H9 (cell line): ENCODE measurements at regions not wholly inside any gene's neighbourhood (a gene's known extent, or its start where the extent isn't known, plus 50 kb on each side); places are given as distances from the start of the nearest gene placed in this dataset.

Experiments
- DNase-seq: peaks from one replicate; pipeline ENCODE4 v3.0.0-alpha.2; 2017
- H2AFZ ChIP-seq: one replicate; pipeline ENCODE4 v1.6.1; 2013; ENCODE audit warnings: mild to moderate bottlenecking, low read length, control low read depth, moderate library complexity
- H2AK5ac ChIP-seq: 2 replicates; pipeline ENCODE4 v1.6.1; 2013; ENCODE audit warnings: low read length, control low read depth, mixed read lengths; ENCODE audit not compliant: insufficient read length
- H2BK120ac ChIP-seq: one replicate; pipeline ENCODE4 v1.6.1; 2013; ENCODE audit warnings: low read depth, mild to moderate bottlenecking, low read length, control low read depth, inconsistent platforms; ENCODE audit not compliant: poor library complexity, severe bottlenecking
- H2BK12ac ChIP-seq: 2 replicates; pipeline ENCODE4 v1.6.1; 2013; ENCODE audit warnings: low read length, control low read depth, mixed read lengths, low read depth; ENCODE audit not compliant: insufficient read length
- H2BK15ac ChIP-seq: 2 replicates; pipeline ENCODE4 v1.6.1; 2013; ENCODE audit warnings: low read depth, low read length, control low read depth
- H2BK20ac ChIP-seq: one replicate; pipeline ENCODE4 v1.6.1; 2013; ENCODE audit warnings: low read depth, mild to moderate bottlenecking, low read length, control low read depth, inconsistent platforms; ENCODE audit not compliant: poor library complexity, severe bottlenecking
- H2BK5ac ChIP-seq: 2 replicates; pipeline ENCODE4 v1.6.1; 2013; ENCODE audit warnings: low read length, control low read depth, mixed read lengths; ENCODE audit not compliant: insufficient read length
- H3K14ac ChIP-seq: 2 replicates; pipeline ENCODE4 v1.6.1; 2013; ENCODE audit warnings: low read length, control low read depth; ENCODE audit not compliant: insufficient read depth
- H3K18ac ChIP-seq: 2 replicates; pipeline ENCODE4 v1.6.1; 2013; ENCODE audit warnings: low read depth, mild to moderate bottlenecking, mixed read lengths, low read length, control low read depth; ENCODE audit not compliant: insufficient read length
- H3K23ac ChIP-seq: 2 replicates; pipeline ENCODE4 v1.6.1; 2013; ENCODE audit warnings: low read length, control low read depth, mixed read lengths, low read depth; ENCODE audit not compliant: insufficient read length
- H3K23me2 ChIP-seq: 2 replicates; pipeline ENCODE4 v1.6.1; 2013; ENCODE audit warnings: low read depth, mild to moderate bottlenecking, mixed read lengths, low read length, control low read depth; ENCODE audit not compliant: insufficient read length, poor library complexity, severe bottlenecking
- H3K27ac ChIP-seq: 2 replicates; pipeline ENCODE4 v1.5.1; 2013; ENCODE audit warnings: low read length, control low read depth, mixed read lengths, low read depth; ENCODE audit not compliant: insufficient read length
- H3K27me3 ChIP-seq: 2 replicates; pipeline ENCODE4 v1.6.1; 2013; ENCODE audit warnings: low read length, control low read depth, inconsistent platforms; ENCODE audit not compliant: insufficient read depth
- H3K4ac ChIP-seq: 2 replicates; pipeline ENCODE4 v1.6.1; 2013; ENCODE audit warnings: low read depth, mild to moderate bottlenecking, control low read depth, inconsistent platforms, low read length, moderate library complexity
- H3K4me1 ChIP-seq: 2 replicates; pipeline ENCODE4 v1.6.1; 2013; ENCODE audit warnings: low read length, control low read depth, inconsistent platforms; ENCODE audit not compliant: insufficient read depth
- H3K4me2 ChIP-seq: 2 replicates; pipeline ENCODE4 v1.6.1; 2013; ENCODE audit warnings: low read length, control low read depth, mixed read lengths; ENCODE audit not compliant: insufficient read length, insufficient read depth
- H3K56ac ChIP-seq: 2 replicates; pipeline ENCODE4 v1.6.1; 2013; ENCODE audit warnings: low read depth, mild to moderate bottlenecking, mixed read lengths, low read length, control low read depth; ENCODE audit not compliant: insufficient read length
- H3K79me1 ChIP-seq: 2 replicates; pipeline ENCODE4 v1.6.1; 2013; ENCODE audit warnings: low read depth, mild to moderate bottlenecking, moderate library complexity, low read length, control low read depth, inconsistent platforms; ENCODE audit not compliant: insufficient read depth, poor library complexity, severe bottlenecking
- H3K79me2 ChIP-seq: 2 replicates; pipeline ENCODE4 v1.6.1; 2013; ENCODE audit warnings: low read length, control low read depth, inconsistent platforms; ENCODE audit not compliant: insufficient read depth
- H3K9ac ChIP-seq: 2 replicates; pipeline ENCODE4 v1.6.1; 2013; ENCODE audit warnings: low read length, control low read depth, mixed read lengths; ENCODE audit not compliant: insufficient read length; ENCODE audit errors: extremely low read depth
- H3K9me3 ChIP-seq: one replicate; pipeline ENCODE4 v1.6.1; 2013; ENCODE audit warnings: low read depth, low read length, inconsistent platforms; ENCODE audit not compliant: control insufficient read depth
- H3T11ph ChIP-seq: one replicate; pipeline ENCODE4 v1.6.1; 2013; ENCODE audit warnings: mild to moderate bottlenecking, low read length, control low read depth, inconsistent platforms
- H4K20me1 ChIP-seq: one replicate; pipeline ENCODE4 v1.6.1; 2013; ENCODE audit not compliant: control insufficient read depth, insufficient read length, insufficient read depth
- H4K5ac ChIP-seq: 2 replicates; pipeline ENCODE4 v1.6.1; 2013; ENCODE audit warnings: low read depth, mild to moderate bottlenecking, mixed read lengths, low read length, control low read depth; ENCODE audit not compliant: insufficient read length
- H4K8ac ChIP-seq: replicated peaks from 2 replicates; pipeline ENCODE4 v1.6.1; 2013; ENCODE audit warnings: low read length, control low read depth, mixed read lengths, low read depth; ENCODE audit not compliant: insufficient read length
- H4K91ac ChIP-seq: 2 replicates; pipeline ENCODE4 v1.6.1; 2013; ENCODE audit warnings: low read depth, mild to moderate bottlenecking, moderate library complexity, mixed read lengths, low read length, control low read depth; ENCODE audit not compliant: insufficient read length
- H3K27ac Mint-ChIP-seq, 3 experiments: 2 replicates in 2 of 3; 3 replicates in 1 of 3; pipeline ENCODE4 v1.8.0; 2020 to 2021; ENCODE audit warnings: mixed read lengths in 3 of 3, mild to moderate bottlenecking in 1 of 3, moderate library complexity in 1 of 3
- H3K27me3 Mint-ChIP-seq: 2 replicates; pipeline ENCODE4 v1.8.0; 2021; ENCODE audit warnings: low read depth, mild to moderate bottlenecking, moderate library complexity, mixed read lengths
- H3K36me3 Mint-ChIP-seq, 3 experiments: 2 replicates in 2 of 3; 3 replicates in 1 of 3; pipeline ENCODE4 v1.8.0; 2020 to 2021; ENCODE audit warnings: low read depth in 3 of 3, mixed read lengths in 3 of 3; ENCODE audit not compliant: insufficient read depth in 1 of 3
- H3K4me1 Mint-ChIP-seq, 2 experiments: 2 replicates each; pipeline ENCODE4 v1.8.0; 2020; ENCODE audit warnings: mixed read lengths in 2 of 2
- H3K4me3 Mint-ChIP-seq, 2 experiments: 2 replicates in 1 of 2; 3 replicates in 1 of 2; pipeline ENCODE4 v1.8.0; 2020 to 2021; ENCODE audit warnings: mild to moderate bottlenecking in 2 of 2, mixed read lengths in 2 of 2, moderate library complexity in 1 of 2
- H3K9me3 Mint-ChIP-seq, 2 experiments: 2 replicates in 1 of 2; 3 replicates in 1 of 2; pipeline ENCODE4 v1.8.0; 2020; ENCODE audit warnings: mild to moderate bottlenecking in 2 of 2, mixed read lengths in 2 of 2, moderate library complexity in 1 of 2
- CTCF ChIP-seq: fragments of 200-600 bp; sonication (generic); conservative IDR thresholded peaks from 3 replicates; pipeline ENCODE4 v1.8.0; 2021; ENCODE audit warnings: antibody characterized with exemption, mild to moderate bottlenecking
- WGBS: extraction: QIAGEN DNeasy Blood & Tissue Kit; methylation state at CpG from one replicate; pipeline ENCODE4 v1.1.7; 2013; ENCODE audit warnings: missing lambda C conversion rate, low lambda C conversion rate, mixed read lengths; ENCODE audit not compliant: insufficient read length; ENCODE audit errors: extremely low coverage; 5-methylcytosine and 5-hydroxymethylcytosine counted together

GRCh38 chr1:229121845-229122436, 149.0 kb upstream of the RAB4A start:
- Histone ChIP-seq H4K91ac (no peak overlapping the region), H3K4me1 (peaks cover 2% of the 10 kb centered on the region; the same call in 1 of the 2 replicates), H3K79me1 (no peaks in the 10 kb centered on the region), H3K23me2 (no peaks in the 10 kb centered on the region), H2BK20ac (no peak overlapping the region), H3K27ac (no peak overlapping the region), H3K9ac (no peak overlapping the region), H2BK15ac (no peak overlapping the region), H3K23ac (no peak overlapping the region), H4K8ac (no peak overlapping the region), H3K27me3 (no peaks in the 10 kb centered on the region), H2BK12ac (no peak overlapping the region), H2AK5ac (no peak overlapping the region), H3K56ac (no peak overlapping the region), H3K18ac (no peak overlapping the region), H3K4me2 (no peak overlapping the region), H2AFZ (no peak overlapping the region), H4K5ac (no peak overlapping the region), H3K9me3 (no peaks in the 10 kb centered on the region), H3K4ac (no peak overlapping the region), H2BK120ac (no peak overlapping the region), H3T11ph (no peak overlapping the region), H3K14ac (no peak overlapping the region), H4K20me1 (no peaks in the 10 kb centered on the region), H2BK5ac (no peak overlapping the region), H3K79me2 (no peaks in the 10 kb centered on the region)
- no peak overlapping the region for H3K27ac Mint-ChIP-seq
- peaks cover 13 to 17% of the 10 kb centered on the region in 2 experiments for H3K4me1 Mint-ChIP-seq
- DNase-seq = no peak
- TF ChIP-seq CTCF = no peak
- no peaks in the 10 kb centered on the region; a peak in 1 of 7 replicates for H3K36me3 Mint-ChIP-seq
- peaks cover 26% of the 10 kb centered on the region for H3K27me3 Mint-ChIP-seq
- no CpG with 5 or more reads among the region's 11 CpGs for WGBS
- peaks cover 0 to 3% of the 10 kb centered on the region in 2 experiments; a peak in 2 of 5 replicates for H3K9me3 Mint-ChIP-seq
- H3K4me3 Mint-ChIP-seq = no peak overlapping the region
